Putamen (tissue), 1 donor: ENCODE measurements at regions not wholly inside any gene's neighbourhood (a gene's known extent, or its start where the extent isn't known, plus 50 kb on each side); places are given as distances from the start of the nearest gene placed in this dataset.

Source experiments
- DNase-seq: peaks from one replicate; pipeline ENCODE4 v3.0.0-alpha.2; 2016; ENCODE audit warnings: low spot score

- no peak for DNase-seq
These were observed 292.1 kb downstream of the GASK1B start for GRCh38 chr4:157880761-157881160.

- DNase-seq: no peak
These were observed 318.0 kb downstream of the GASK1B start for GRCh38 chr4:157854819-157855218.

- DNase-seq: no peak
These were observed 332.2 kb downstream of the GASK1B start for GRCh38 chr4:157840648-157841047.

- no peak for DNase-seq
These were observed 332.8 kb downstream of the GASK1B start for GRCh38 chr4:157840034-157840433.

- no peak for DNase-seq
These were observed 334.5 kb downstream of the GASK1B start for GRCh38 chr4:157838366-157838765.

GRCh38 chr4:157837071-157837703 is 335.6 kb downstream of the GASK1B start:
- no peak for DNase-seq

GRCh38 chr4:157832596-157832995 is 340.2 kb downstream of the GASK1B start:
- no peak for DNase-seq

- no peak for DNase-seq
These were observed 348.8 kb downstream of the GASK1B start for GRCh38 chr4:157824021-157824420.

- no peak for DNase-seq
These were observed 351.0 kb downstream of the GASK1B start for GRCh38 chr4:157821814-157822213.

- DNase-seq: no peak
These were observed 352.9 kb downstream of the GASK1B start for GRCh38 chr4:157819693-157820464.

GRCh38 chr4:157818946-157819692 is 353.7 kb downstream of the GASK1B start:
- DNase-seq: no peak

GRCh38 chr4:157810137-157810774 is 362.6 kb downstream of the GASK1B start:
- DNase-seq: no peak

GRCh38 chr4:157808796-157809383 is 363.9 kb downstream of the GASK1B start:
- no peak for DNase-seq

- peak; percentile 51 for DNase-seq
These were observed 366.6 kb downstream of the GASK1B start for GRCh38 chr4:157806184-157806583.

GRCh38 chr4:157804986-157805385 is 367.8 kb downstream of the GASK1B start:
- DNase-seq: no peak

GRCh38 chr4:157803845-157804521 is 368.8 kb downstream of the GASK1B start:
- DNase-seq: no peak

GRCh38 chr4:157803421-157803820 is 369.4 kb downstream of the GASK1B start:
- DNase-seq: no peak

GRCh38 chr4:157795495-157795894 is 377.3 kb downstream of the GASK1B start:
- DNase-seq: peak; percentile 22

- DNase-seq: no peak
These were observed 380.1 kb downstream of the GASK1B start for GRCh38 chr4:157792716-157793115.

- DNase-seq: peak; percentile 69
These were observed 381.6 kb downstream of the GASK1B start for GRCh38 chr4:157791236-157791635.

- DNase-seq: no peak
These were observed 385.2 kb downstream of the GASK1B start for GRCh38 chr4:157787618-157788017.
